OCI-LY7 (cell line): ENCODE measurements at regions not wholly inside any gene's neighbourhood (a gene's known extent, or its start where the extent isn't known, plus 50 kb on each side); places are given as distances from the start of the nearest gene placed in this dataset.

ENCODE experiments used
- CTCF ChIP-seq: fragments of 200-600 bp; sonication (generic); conservative IDR thresholded peaks from 2 replicates; pipeline ENCODE4 v1.5.1; 2014; ENCODE audit warnings: mild to moderate bottlenecking, antibody characterized with exemption, low read length, moderate library complexity, mixed read lengths
- EZH2phosphoT487 ChIP-seq: fragments of 200-600 bp; sonication (generic); IDR thresholded peaks from 2 replicates; pipeline ENCODE4 v1.6.1; 2018; ENCODE audit warnings: low read depth, borderline replicate concordance, mild to moderate bottlenecking, mixed run types, antibody characterized with exemption, low read length, moderate library complexity, mixed read lengths

GRCh38 chr10:128898916-128899195 lies 568.2 kb upstream of the MGMT start:
- TF ChIP-seq CTCF (no peak), EZH2phosphoT487 (no peak)
